HG03457 (cell line): ENCODE measurements at regions not wholly inside any gene's neighbourhood (a gene's known extent, or its start where the extent isn't known, plus 50 kb on each side); places are given as distances from the start of the nearest gene placed in this dataset.

Experiments used
- ATAC-seq: cut with Tn5 transposase; IDR thresholded peaks from one replicate; pipeline ENCODE4 v1.9.1; 2021; ENCODE audit warnings: moderate number of reproducible peaks; ENCODE audit not compliant: unreplicated experiment

DNA sequence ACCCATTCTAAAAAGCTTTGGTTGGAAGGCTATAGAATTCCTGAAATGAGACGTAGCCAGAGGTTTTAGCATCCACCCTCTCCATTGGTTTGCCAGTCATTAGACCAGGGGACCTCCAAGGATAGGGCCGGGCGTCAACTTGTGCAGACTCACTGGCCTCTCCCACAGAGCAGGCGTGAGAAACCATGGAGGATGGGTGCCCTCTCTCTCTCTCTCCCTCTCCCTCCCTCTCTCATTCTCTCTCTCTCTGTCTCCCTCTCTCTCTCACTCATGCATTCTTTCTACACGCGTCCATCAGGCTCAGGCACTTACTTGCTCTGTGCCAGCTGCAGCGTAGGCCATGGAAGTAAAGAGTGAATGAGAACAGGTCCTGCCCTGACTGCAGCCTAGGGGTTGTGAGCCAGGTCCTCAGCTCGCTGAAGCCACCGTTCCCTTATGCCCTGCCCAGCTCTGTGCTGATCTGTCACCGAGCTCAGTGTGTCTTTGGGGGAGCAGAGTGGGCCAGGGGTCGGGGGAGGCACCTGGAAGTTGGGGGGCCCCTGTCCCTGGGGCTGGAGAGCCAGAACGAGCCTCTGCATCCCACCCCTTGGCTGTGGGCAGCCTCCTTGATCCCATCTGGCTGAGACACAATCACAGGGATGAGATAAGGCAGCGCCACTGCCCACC, 304.4 kb upstream of the HS6ST1 start:
- ATAC-seq, result no peak

DNA sequence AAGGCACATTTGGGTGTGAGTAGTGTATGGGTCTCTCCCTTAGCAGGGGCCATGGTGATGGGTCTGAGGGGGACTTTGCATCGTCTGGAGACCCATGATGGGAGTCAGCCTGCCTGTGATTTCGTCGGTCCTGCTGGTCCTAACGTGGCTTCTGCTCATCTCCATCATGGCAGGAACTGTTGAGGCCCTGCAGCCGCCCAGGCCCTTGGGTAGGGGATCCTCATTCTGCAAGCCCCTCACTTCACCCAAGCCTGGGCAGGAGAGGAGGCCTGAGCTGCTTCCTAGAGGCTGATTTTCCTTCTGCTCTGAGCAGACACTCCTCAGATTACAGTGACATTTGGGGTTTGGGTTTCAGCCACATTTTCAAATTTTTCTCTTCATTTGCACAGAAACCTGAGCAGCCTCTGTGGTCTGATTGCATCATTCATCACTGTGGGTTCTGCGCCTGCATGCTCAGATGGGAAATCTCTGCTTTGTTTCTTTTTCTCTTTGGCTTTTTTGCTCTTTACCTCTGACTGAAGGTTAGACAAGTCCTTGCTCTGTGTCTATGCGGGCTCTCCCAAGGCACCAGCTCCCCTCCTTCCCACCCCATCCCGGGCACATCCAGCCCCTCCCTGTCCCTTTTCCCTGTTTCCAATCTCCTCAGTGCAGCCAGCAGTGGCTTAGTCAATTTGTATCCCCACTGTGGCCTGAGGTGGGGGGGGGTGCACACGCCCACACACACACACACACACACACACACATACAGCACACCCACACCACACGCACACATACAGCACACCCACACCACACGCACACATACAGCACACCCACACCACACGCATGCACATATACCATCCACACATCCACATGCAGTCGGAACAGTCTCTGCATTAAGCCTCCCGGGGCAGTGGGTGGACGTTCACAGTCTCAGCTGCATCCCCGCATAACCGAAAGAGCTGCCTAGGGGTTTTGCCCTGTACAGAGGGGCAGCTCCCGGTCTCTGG, 305.4 kb upstream of the HS6ST1 start:
- ATAC-seq, result peak; percentile 62

DNA sequence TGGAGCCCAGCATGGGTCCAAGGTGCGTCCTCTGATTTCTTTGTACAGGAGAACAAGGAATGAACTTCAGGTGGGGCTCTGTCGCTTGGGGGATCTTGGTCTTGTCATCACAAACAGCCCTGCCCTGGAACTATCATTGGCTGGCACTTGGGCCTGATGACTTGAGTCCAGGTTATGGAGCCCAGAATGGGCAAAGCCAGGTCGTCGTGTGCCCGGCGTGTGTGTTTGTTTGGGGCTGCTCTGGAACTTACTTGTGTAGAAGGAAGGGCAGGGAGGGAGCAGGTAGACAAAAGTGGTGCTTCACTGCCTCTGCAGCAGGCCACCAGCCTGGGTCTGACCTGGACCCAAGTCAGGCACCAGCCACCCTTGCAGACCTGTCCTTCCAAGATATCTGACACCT, 306.3 kb upstream of the HS6ST1 start:
- no peak for ATAC-seq

GRCh38 chr2:128625421-128625820, 306.8 kb upstream of the HS6ST1 start:
- ATAC-seq, result no peak

DNA sequence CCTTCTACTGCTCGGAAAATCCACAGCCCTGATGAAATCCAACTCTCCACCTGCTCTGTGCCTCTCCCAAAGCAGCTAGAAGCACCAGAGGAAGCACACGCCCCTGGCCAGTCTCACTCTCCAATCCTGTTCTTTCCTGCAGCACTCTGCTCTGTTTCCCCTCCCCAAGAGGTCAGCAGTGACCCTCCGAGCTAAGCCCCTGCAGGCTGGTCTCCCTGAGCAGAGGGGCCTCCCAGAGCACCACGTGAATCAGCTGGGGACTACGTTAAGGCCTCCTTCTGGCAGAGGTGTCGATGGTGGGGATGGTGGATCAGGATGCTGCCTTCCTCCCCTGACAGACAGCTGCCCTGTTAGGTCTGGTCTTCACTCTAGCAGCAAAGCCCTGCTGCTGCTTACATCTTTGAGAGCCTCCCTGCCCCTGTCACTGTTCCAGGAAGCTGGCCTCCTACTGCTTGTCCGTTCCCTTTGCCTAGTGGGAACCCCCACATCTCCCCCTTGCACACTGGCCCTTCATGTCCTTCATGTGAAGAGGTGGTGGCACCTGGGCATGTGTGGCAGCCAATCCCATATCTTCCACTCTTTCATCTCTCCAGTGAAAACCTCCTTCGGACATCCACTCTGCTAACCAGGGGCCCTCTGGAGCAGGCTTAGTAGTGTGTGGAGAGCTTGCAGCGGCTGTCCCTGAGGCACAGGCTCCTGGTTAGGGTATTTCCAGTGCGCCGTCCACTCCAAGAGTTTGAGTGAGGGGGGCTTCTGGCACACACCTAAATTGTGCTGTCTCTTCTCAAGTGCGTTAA, 307.5 kb upstream of the HS6ST1 start:
- ATAC-seq, result no peak

GRCh38 chr2:128626760-128627511, 308.3 kb upstream of the HS6ST1 start:
- no peak for ATAC-seq

DNA sequence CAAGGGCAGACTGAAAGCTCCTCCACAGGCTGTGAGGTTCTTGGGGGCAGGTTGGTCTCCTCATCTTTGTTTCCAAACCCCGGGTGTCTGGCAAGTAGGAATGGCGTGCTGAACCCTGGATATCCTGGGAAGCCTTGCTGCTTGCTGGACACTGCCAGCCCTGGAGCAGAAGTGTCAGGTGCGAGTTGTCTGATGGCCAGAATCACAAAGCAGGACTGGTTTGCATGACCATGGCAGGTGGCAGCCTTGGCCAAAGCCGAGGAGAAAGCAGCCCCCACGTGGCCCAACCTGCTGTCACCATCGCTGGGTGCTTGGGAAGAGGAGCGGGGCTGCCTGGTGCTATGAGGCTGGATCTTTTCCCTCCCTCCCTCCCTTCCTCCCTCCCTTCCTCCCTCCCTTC, 309.5 kb upstream of the HS6ST1 start:
- ATAC-seq, result no peak

- ATAC-seq, result no peak
Observed at GRCh38 chr2:128628996-128629395, 310.3 kb upstream of the HS6ST1 start.

- ATAC-seq, result no peak
Observed at GRCh38 chr2:128630974-128631697, 312.5 kb upstream of the HS6ST1 start.

DNA sequence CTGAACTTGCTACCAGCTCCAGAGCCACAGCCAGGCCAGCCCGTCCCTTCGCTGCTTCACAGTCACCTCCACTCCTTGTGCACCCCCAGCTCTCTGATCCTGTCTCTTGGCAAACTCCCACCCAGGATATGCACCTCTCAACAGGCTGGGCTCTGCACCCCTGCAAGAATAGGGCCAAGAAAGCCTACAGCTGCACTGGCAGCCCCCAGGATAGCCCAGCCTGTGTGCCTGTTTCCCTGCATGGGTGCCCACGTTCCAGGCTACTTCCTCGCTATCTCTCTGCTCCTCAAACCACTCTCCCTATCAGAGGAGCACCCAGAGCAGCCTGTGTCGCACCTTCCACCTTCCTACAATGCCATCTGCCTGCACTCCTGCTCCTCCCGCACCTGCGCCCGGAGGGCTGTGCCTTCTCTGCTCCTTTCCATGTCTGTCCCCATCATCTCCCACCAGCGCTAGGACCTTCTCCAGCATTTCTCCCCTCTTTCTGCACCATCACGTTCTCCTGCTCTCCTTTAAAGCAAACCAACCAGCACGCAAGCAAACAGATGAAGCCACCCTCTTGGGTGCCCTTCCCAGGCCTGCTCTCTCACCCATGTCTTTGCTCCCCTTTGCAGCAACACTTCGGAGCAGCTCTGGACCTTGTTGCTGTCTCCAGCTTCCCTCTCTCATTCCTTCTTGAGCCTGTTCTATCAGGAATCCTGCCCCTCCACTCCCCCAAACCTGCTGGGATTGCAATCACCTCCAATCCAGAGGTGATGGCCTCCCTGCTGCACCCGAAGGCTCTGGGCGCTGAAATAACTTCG, 313.2 kb upstream of the HS6ST1 start:
- no peak for ATAC-seq

GRCh38 chr2:128632501-128632800, 313.8 kb upstream of the HS6ST1 start:
- no peak for ATAC-seq

DNA sequence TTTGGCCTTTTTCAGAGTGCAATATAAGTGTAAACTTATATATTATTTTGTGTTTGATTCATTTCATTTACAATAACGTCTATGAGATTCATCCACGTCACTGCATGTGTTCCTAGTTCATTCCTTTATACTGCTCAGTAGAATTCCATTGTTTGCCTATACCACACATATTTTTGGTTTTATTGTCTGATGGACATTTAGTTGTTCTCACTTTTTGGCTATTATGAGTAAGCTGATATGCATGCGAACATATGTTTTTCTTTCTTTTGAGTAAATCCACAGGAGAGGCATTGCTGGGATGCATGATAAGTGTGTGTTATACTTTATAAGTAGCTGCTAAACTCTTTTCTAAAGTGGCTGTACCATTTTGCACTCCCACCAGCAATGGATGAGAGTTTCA, 314.8 kb upstream of the HS6ST1 start:
- ATAC-seq, result no peak

- no peak for ATAC-seq
Observed at GRCh38 chr2:128635361-128635900, 316.8 kb upstream of the HS6ST1 start.

DNA sequence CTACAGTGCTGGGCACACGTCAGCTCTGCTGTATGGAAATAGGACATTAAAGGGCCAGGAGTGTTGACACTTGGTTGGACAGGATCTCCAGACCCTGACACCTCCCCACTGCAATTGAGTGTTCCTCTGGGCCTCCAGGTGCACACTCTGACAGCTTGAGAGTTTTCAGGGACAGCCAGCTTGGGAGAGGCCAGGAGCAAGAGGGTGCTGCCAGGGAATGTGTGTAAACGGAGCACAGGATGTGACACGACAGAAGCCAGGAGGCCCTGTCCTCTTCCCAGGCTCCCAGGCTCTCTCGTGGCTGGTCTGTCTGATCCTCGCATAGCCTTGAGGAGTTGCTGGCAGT, 318.1 kb upstream of the HS6ST1 start:
- ATAC-seq, result no peak

DNA sequence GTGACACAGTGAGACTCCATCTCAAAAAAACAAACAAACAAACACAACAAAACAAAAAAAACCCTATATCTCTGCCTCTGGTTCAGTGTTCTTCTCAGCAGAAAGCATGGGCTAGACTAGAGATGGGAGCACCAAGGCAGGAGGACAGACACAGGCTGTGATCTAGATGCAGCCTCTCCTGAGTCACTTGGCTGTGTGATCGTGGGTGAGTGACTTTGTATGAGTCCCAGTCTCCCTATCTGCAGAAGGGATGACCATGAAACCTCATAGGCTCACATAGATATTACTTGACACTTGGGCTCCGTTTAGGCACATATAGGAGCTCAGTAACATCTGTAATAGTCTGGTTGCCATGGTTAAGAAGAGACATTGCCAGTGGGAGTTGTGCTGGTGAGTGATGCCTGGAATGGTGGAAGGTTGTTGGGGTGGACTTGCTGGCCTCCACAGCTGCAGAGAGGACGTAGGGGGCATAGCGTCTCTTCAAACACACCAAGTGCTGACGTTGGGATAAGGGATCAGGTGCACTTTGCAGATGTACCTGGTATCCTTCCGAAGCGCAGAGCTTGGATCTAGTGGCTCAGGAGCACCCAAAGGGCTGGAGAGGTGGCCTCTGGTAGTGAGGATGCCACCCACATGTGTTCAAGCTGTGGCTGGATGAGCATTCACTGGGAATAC, 318.9 kb upstream of the HS6ST1 start:
- no peak for ATAC-seq

DNA sequence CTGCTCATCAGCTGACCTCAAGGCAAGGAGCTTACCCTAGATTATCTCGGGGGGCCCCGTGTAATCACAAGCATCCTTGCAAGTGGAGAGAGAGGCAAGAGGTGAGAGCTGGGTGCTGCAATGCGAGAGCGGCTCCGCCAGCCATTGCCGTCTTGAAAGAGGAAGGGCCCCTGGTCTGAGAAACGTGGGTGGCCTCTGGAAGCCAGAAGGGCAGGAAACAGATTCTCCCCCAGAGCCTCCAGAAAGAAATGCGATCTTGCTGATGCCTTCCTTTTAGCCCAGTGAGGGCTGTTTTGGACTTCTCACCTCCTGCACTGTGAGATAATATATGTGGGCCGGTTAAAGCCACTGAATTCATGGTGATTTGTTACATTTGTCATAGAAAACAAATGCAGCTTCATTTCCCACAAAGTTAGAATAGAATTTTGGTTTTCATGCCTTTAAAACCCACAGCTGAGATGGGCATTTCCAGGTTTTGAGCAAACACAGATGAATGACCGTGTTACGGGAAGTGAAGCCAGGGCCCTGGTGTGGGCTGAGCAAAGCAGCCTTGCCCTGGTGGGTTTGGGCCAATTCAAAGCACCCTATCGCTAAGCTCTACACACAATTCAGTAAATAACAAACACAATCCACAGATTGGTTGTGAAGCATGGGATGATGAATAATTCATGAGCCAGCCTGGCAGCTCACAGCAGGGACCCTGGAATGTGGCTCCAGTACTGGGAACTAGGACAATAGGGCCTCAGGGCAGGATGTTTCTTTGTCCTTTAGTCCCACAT, 319.9 kb upstream of the HS6ST1 start:
- ATAC-seq, result no peak

GRCh38 chr2:128639120-128639477, 320.4 kb upstream of the HS6ST1 start:
- no peak for ATAC-seq

- no peak for ATAC-seq
Observed at GRCh38 chr2:128639693-128640092, 321.0 kb upstream of the HS6ST1 start.
